HS-5 (cell line): ENCODE measurements at regions not wholly inside any gene's neighbourhood (a gene's known extent, or its start where the extent isn't known, plus 50 kb on each side); places are given as distances from the start of the nearest gene placed in this dataset.

Experiments
- DNase-seq: peaks from one replicate; pipeline ENCODE4 v3.0.0-alpha.2; 2012; ENCODE audit warnings: low read depth

- no peak for DNase-seq
Observed at GRCh38 chr2:16152071-16152927, 211.9 kb downstream of the MYCN start.

- DNase-seq: no peak
Observed at GRCh38 chr2:16151651-16152050, 211.3 kb downstream of the MYCN start.

GRCh38 chr2:16151281-16151570 lies 210.9 kb downstream of the MYCN start:
- DNase-seq: no peak

GRCh38 chr2:16150456-16151280 lies 210.3 kb downstream of the MYCN start:
- DNase-seq: no peak

GRCh38 chr2:16149349-16150243 lies 209.2 kb downstream of the MYCN start:
- no peak for DNase-seq

GRCh38 chr2:16148632-16149348 lies 208.4 kb downstream of the MYCN start:
- DNase-seq: no peak

- DNase-seq: no peak
Observed at GRCh38 chr2:16142383-16143361, 202.3 kb downstream of the MYCN start.

GRCh38 chr2:16141641-16141921 lies 201.2 kb downstream of the MYCN start:
- no peak for DNase-seq

- no peak for DNase-seq
Observed at GRCh38 chr2:16140771-16141640, 200.7 kb downstream of the MYCN start.

- no peak for DNase-seq
Observed at GRCh38 chr2:16139663-16140615, 199.6 kb downstream of the MYCN start.

- no peak for DNase-seq
Observed at GRCh38 chr2:16138811-16139662, 198.7 kb downstream of the MYCN start.

GRCh38 chr2:16137080-16137755 lies 196.9 kb downstream of the MYCN start:
- no peak for DNase-seq

- DNase-seq: no peak
Observed at GRCh38 chr2:16136461-16137035, 196.2 kb downstream of the MYCN start.

GRCh38 chr2:16135913-16136310 lies 195.6 kb downstream of the MYCN start:
- DNase-seq: no peak

GRCh38 chr2:16135196-16135912 lies 195.0 kb downstream of the MYCN start:
- no peak for DNase-seq
